HG03558 (cell line): ENCODE measurements at regions not wholly inside any gene's neighbourhood (a gene's known extent, or its start where the extent isn't known, plus 50 kb on each side); places are given as distances from the start of the nearest gene placed in this dataset.

Source experiments
- ATAC-seq: cut with Tn5 transposase; IDR thresholded peaks from one replicate; pipeline ENCODE4 v1.9.1; 2021; ENCODE audit warnings: moderate number of reproducible peaks; ENCODE audit not compliant: unreplicated experiment; ENCODE audit errors: extremely low read depth

GRCh38 chr3:109887293-109887692 is 549.9 kb upstream of the DPPA4 start:
- ATAC-seq: no peak

DNA sequence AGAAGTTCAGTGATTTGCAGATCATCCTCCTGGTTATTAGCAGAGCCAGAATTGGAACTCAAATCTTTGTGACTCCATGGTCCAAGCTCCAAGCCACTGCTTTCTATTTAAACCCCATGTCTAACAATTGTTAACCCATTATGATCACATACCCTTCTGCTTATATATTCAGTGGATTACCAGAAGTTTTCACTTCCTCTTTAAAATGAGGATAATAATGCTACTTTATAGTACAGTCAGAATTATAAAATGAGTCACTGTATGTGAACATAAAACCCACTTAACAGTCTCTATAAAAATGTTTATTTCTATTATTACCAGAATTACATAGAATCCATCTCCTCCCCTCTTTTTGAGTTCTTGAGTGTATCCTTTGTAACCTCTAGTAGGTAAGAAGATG is 550.7 kb upstream of the DPPA4 start:
- no peak for ATAC-seq

- ATAC-seq: no peak
Observed at GRCh38 chr3:109897734-109898133, 560.4 kb upstream of the DPPA4 start.

DNA sequence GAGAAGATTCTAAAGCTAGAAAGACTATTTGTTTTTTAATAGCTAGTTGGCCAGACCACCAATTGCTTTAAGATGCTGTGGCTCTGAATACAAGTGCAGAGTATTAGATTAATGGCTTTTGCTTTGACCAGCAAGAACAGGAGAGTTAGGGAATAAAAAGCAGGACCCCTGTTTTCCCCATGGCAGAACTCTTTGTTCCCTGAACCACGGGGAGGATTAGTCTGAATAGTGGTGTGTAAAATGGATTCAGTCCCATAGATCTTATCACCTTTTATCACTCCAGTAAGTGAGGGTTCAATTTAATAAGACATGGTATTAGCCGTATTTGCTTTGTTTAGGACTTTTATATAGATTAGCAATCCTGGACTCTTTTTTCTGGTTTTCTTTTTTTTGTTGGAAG is 562.6 kb upstream of the DPPA4 start:
- no peak for ATAC-seq

GRCh38 chr3:109900783-109901182 is 563.4 kb upstream of the DPPA4 start:
- ATAC-seq: no peak

DNA sequence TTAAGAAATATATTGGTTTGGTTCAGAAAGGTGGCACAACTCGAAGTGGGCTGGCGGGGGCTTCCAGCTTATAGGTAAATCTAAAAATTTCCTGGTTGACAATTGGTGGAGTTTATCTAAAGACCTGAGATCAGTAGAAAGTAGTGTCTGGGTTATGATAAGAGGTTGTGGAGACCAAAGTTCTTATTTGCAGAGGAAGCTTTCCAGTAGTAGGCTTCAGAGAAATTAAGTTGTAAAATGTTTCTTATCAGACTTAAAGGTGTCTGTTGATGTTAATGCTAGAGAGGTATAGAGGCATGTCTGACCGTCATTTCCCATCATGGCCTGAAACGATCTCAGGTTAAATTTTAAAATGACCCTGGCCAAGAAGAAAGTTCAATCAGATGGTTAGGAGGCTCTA is 565.2 kb upstream of the DPPA4 start:
- ATAC-seq: no peak

DNA sequence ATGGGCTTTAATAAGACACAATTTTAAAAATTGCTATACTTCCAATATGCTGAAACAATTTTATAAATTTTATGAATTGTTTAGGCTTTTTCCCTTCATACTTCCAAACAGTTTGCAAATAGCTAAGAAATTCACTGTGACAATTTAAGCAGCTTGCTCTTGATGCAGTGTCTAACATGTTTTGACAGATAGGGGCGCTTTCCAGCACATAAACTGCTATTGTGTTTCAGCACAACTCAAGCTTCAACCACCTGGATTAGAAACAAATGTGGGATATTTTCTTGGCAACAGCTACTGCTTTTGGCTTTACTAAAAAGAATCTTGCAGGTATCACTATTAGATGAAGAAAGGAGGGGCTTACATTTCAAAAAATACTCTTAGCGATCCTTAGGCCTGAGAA is 565.8 kb upstream of the DPPA4 start:
- no peak for ATAC-seq

DNA sequence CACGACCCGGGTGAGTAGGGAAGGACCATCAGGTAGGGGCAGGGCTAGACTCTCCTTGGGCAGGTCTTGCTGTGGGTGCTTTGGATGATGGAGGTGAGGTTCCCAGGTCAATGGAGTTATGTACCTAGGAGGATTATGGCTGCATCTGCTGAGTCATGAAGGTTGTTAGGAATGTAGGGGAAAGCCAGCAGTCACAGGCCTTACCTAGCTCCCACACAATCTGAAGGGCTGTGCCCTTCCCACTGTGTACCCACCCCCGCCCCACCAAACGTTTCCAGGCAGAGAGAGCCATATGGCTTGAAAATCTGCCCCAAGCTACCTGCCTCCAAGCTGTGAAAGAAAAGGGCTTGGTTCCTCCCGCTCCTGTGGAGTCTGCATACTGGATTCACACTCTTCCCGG is 573.4 kb upstream of the DPPA4 start:
- ATAC-seq: no peak

DNA sequence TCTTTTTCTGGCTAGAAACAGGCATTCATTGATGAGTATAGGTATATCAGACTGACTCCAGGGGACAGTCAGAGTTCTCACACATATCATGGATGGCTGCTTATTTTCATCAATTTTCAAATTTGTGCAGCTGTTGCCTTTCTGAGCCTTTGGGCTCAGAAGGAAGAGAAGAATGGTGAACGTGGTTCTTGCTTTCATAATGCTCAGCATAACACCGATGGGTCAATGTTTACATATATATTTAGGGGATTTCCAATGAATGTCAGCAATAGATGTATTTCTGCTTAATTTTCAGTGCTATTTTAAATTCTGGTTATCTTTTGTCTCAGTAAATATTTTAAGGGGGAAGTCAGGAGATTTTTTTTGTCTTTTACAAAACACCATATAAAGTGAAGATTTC is 581.4 kb upstream of the DPPA4 start:
- ATAC-seq: no peak

- no peak for ATAC-seq
Observed at GRCh38 chr3:109920749-109921148, 583.4 kb upstream of the DPPA4 start.

- ATAC-seq: no peak
Observed at GRCh38 chr3:109921509-109921908, 584.2 kb upstream of the DPPA4 start.

GRCh38 chr3:109922856-109923255 is 585.5 kb upstream of the DPPA4 start:
- ATAC-seq: no peak

GRCh38 chr3:109923431-109923830 is 586.1 kb upstream of the DPPA4 start:
- no peak for ATAC-seq

GRCh38 chr3:109924196-109924595 is 586.9 kb upstream of the DPPA4 start:
- no peak for ATAC-seq

DNA sequence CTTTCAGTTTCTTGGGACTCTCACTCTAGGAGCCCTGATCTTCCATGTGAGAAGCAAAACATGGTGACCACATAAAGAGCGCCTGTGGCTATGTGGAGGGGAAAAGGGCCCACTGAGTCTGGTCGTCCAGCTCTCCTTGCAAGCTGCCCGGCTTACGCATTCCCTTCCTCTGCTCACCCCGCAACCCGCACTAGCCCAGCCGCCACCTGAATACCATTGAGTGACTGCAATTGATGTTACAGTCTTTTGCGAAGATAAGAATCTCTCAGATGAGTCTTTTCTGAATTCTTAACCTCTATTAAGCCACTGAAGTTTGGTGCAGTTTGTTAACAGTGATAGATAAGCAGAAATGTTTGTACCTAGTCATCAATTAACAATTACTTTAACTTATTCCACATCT is 589.0 kb upstream of the DPPA4 start:
- no peak for ATAC-seq

GRCh38 chr3:109927161-109927560 is 589.8 kb upstream of the DPPA4 start:
- no peak for ATAC-seq

GRCh38 chr3:109927726-109928125 is 590.4 kb upstream of the DPPA4 start:
- no peak for ATAC-seq

GRCh38 chr3:109930582-109930981 is 593.2 kb upstream of the DPPA4 start:
- no peak for ATAC-seq

DNA sequence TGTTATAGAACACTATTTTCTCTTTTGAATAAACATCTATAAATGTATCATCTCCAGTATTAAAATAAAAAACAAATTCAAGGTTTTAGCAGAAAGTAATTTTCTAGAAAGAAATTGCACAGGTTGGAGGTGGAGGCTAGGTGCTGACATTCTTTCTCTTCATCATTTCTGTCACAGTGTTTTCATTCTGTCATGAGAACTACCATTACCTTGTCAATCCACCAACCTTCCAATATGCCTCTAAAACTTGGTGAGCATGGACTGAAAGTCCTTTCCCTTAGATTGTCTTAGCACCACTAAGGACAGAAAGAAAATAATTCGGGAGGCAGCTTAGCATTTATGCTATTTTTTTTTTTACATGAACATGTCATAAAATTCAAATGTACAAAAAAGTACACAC is 596.2 kb upstream of the DPPA4 start:
- no peak for ATAC-seq

DNA sequence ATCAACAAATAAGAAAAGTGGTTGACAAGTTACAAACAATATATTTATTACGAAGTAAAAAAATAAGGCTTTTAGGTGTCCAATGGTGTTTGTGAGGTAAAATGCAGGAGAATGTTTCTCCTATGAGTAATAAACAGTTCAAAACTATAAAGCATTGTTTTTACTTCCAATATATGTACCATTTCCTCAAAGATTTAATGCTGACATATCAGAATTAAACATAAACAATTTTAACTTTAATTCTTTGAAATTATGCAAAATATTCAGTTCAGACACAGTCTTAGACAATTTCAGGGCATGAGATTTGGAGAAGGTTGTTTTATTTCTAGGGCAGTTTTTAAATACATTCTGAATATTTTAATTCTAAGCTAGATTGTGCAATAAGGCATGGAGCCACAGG is 602.5 kb upstream of the DPPA4 start:
- no peak for ATAC-seq

GRCh38 chr3:109943181-109943580 is 605.8 kb upstream of the DPPA4 start:
- no peak for ATAC-seq

GRCh38 chr3:109944836-109945235 is 607.5 kb upstream of the DPPA4 start:
- no peak for ATAC-seq

DNA sequence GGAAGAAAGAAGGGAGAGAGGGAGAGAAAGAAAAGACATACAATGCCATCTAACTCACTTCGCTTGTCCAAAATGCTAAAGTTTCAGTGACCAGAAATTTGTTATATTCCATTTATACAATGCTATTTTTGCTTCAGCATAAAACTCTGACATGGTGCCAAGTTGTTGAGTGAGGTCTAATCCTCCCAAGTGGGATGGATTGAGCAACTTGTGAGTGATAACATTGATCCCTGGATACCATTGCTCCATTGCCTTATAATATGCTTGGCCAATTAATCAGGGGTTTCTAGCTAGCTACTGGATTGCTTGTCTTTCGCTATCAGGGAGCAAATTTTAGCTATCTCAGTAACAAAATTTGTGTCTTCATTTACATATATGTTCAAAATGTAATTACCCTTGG is 615.6 kb upstream of the DPPA4 start:
- ATAC-seq: no peak
